GM18519 (cell line): ENCODE measurements at regions not wholly inside any gene's neighbourhood (a gene's known extent, or its start where the extent isn't known, plus 50 kb on each side); places are given as distances from the start of the nearest gene placed in this dataset.
"Not testable (repeated sequence)": the region's sequence is repeated elsewhere in the genome, so short reads cannot be mapped to it uniquely, and the experiment has no call there.

ENCODE experiments used
- ATAC-seq: cut with Tn5 transposase; IDR thresholded peaks from one replicate; pipeline ENCODE4 v1.9.1; 2021; ENCODE audit warnings: mild to moderate bottlenecking, moderate library complexity; ENCODE audit not compliant: unreplicated experiment, low FRiP score

DNA sequence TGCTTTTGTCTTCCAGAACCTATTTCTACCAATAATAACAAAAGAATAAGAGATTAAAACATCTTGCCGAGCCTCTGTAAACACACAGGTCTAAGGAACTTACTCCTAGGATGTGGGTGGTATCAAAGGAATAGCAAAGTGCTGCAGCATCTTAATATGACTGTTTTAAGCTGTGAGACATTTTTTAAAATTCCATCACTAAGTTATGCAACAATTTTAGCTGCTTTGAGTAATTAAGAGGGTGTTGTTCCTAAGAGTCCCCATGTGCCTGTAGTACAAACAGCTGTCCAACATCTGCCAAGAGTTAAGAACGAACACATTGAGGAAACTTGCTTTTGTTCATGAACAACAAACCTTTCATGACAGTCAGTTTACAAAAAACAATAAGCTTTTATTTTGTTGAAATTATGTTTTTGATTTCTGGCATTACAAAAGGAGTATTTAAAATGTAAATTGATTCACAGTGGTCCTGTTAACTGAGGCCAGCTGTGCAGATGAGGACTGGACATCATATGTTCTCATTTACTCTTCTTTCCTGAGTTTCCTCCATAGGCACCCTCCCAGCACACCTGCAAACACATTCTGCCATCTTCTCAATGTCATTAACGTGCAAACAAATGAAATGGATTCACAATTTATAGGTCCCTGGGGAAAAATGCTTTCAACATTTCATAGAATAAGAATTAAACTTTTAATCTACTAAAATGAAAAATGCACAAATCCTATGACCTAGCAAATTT is 337.3 kb upstream of the ARHGEF26 start:
- ATAC-seq, result no peak

DNA sequence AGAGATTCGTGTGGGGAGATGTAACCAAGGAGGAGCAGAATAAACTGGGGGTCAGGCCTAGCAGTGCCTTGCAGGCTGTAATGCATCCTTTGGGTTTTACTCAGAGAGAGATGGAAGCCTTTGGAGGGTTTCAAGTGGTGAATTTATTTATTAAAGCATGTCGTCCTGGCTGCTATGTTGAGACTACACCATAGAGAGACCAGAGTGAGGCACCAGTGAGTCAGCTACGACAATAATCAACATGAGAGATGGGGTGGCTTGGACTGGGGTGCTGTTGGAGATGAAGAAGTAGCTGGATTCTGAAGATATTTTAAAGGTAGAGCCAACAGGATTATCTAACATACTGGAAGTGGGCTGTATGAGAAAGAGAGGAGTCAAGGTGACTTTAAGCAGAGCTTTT is 335.3 kb upstream of the ARHGEF26 start:
- ATAC-seq, result no peak

DNA sequence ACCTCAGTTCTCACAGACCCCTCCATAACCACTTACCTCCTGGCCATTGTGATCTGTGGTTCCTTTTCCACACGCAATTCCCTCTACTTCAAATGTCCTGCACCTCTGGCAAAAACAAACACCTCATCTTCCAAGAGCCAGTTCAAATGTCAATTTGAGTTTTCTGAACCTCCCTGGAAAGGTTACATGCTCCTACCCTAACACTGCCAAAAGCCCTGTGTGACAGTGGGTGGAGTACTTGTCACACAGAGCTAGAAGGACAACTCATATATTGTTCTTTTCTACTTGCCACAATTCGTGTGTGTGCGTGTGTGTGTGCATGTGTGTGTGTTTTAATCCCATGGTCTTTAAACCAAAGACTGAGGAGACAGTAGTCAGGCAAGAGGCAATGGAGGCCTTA is 331.8 kb upstream of the ARHGEF26 start:
- ATAC-seq, result no peak

DNA sequence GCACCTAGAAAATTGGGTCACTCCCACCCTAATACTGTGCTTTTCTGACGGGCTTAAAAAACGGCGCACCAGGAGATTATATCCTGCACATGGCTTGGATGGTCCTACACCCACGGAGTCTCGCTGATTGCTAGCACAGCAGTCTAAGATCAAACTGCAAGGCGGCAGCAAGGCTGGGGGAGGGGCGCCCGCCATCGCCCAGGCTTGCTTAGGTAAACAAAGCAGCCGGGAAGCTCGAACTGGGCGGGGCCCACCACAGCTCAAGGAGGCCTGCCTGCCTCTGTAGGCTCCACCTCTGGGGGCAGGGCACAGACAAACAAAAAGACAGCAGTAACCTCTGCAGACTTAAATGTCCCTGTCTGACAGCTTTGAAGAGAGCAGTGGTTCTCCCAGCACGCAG is 324.1 kb upstream of the ARHGEF26 start:
- ATAC-seq, result not testable (repeated sequence)

DNA sequence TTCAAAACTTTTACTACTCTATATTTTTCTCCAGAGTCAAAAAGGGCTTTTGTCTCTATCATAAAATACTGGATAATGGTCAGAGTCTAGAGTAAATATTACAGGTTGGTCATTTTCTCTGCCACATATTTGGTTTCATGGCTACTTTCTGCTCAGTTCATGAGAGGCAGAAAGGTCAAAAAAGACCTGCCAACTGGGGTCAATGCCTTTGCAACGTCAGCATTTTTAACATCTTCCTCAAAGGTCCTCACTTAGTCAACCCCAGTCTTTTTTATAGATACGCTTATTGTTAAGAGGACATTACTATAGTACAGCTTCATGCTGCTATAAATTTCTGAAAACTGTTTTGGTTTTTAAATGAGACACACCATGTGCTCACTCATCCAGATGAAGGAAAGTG is 312.1 kb upstream of the ARHGEF26 start:
- ATAC-seq, result no peak

DNA sequence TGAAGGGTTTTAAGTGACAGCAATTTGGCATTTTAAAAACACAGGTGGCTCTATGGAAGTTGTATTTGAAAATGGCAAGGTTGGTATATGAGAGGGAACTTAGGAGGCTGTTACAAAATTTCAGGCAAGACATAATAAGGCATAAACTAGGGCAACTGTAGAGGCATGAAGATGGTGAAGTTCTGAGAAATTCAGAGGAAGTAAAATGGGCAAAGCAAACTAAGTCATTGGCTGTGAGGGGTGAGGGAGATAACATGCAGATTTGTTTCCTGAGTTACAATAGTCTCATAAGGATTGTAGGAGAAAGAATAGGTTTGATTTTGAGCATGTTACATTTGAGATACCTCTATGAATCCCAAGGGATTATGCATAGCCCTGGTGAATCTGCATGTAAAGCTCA is 302.9 kb upstream of the ARHGEF26 start:
- no peak for ATAC-seq

DNA sequence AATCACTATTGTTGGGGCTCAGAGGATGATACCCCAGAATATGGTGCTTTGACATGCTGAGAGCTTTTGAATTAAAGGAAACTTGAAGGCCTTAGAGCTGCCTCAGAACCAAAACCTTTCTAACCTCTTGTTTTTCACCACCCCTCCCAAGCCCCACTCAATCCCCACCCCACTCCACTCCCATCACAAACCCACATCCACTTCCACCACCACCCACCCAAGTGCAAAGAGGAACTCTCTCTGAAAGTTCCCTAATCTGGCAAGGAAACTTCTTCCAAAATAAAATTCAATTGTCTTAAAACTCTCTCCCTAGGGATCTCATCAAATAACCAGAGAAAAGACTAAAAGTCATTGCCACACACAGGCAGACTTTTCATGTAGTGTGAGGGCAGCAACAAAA is 301.2 kb upstream of the ARHGEF26 start:
- ATAC-seq, result no peak

DNA sequence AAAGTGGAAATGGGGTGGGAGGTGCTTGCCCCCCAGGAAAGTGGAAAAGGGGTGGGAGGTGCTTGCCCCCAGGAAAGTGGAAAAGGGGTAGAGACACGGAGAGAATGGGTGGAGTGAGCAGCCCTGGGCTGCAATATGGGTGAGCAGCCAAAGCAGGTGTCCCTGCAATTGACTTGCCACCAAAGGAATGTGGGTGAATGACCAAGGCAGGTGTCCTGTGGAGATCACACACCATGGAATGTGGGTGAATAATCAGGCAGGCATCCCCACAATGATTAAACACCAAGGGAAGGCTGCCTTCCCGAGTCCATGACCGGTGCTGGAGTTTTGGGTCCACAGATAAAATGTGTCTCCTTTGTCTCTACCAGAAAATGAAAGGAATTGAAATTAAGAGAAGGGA is 292.8 kb upstream of the ARHGEF26 start:
- ATAC-seq, result not testable (repeated sequence)

DNA sequence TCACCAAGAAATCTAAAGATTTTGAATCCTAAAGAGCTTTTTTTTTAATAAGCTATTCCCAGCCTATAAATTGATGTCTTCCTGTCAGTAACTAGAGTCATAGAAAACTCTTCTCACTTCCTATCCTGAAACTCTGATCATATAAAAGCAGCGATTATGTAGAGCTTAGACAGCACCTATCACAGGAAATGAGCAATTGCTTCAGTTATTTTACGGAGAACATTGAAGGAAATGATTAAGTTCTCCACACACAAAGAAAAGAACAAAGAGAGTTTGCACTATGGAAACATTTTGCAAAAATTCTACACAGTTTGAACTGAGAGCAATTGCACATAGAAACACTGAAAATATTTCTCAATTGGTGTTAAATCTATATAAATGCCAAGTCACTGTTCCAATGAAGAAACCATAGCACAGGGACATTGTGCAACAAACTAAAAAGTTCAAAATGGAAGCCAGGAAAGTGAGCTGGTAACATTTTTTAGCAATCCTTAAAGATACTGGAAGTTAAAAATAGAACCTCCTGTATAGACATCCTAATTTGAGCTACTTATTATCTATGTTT is 291.5 kb upstream of the ARHGEF26 start:
- ATAC-seq, result no peak

DNA sequence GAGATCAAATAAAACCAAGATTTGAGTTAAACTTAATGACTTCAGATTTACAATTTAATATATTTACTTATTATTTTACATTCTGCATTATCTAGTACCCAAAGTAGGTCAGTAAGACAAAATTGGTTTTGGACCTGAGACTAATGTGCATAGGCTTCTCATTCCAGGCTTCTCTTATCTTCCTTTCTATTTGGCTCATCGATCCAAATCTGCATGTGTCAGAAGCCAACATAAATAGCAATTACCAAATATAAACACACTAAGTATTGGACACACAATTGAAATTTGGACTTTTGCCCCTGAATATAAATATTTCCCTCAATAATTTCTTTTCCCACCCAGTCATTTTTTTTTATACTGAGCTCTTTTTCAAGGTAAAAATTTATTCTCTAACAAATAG is 290.6 kb upstream of the ARHGEF26 start:
- ATAC-seq, result no peak

DNA sequence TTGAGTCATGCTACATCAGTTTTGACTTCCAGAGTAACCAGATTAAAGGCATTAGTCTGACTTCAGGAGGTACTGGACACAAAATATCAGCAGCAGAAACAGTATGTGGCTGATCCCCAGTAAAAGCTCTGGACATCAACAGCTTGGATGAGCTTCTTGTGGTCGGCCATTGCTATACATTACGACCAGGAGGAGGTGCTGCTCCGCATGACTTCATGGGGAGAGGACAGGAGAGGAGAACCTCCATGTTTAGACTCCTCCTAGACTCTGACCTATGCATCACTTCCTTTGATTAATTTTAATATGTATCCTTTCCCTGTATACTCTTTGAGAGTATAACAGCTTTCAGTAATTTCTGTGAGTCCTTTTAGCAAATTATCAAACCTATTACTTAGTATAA is 285.6 kb upstream of the ARHGEF26 start:
- ATAC-seq, result no peak

DNA sequence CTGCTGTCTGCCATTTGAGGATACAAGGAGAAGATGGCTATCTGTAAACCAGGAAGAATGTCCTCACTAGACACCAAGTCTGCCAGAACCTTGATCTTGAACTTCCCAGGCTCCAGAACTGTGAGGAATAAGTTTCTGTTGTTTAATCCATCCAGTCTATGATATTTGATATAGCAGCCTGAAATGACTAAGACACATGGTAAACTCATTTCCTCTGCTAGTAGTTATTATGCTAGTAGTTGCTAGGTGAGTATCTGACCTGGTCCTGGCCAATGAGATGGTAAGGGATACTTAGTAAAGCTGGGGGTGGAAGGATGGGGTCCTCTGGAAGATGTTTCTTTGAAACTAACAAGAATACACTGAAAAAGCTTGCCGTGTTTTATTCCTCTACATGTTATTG is 280.7 kb upstream of the ARHGEF26 start:
- no peak for ATAC-seq

DNA sequence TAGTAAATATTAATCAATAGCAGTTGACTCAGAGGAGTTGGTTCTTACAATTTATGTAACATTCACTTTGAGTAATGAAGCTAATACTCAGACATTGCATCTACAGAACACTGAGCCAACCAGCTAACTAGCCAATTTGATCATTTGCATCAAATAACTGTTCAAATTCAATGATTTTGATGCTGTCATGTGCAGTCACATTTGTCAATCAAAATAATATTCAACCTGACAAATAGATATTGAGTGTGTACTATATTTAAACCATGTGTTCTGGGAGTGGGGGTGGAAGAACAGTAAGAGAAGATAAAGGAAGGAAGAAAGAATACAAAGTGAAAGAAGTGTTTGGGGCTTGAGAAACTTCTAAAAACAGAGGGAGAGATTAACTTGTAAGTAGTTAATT is 277.2 kb upstream of the ARHGEF26 start:
- no peak for ATAC-seq

DNA sequence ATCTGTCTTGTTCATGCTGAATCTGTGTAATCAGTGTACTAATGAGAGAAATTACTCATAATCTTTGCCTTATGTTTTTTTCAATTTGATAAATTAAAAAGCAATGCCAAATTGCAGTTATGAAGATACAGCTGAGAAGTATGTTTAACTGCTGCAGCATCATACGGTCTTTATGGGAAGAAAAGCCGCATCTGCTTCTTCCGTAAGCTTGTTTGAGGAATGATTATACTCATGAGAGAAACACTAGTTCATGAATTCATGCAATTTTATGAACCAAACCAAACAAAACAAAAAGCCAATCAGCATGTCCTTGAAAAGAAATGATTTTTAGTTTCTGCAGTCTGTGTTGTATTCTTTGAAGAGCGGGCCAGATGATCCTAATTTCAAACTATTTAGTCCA is 275.9 kb upstream of the ARHGEF26 start:
- ATAC-seq, result no peak

DNA sequence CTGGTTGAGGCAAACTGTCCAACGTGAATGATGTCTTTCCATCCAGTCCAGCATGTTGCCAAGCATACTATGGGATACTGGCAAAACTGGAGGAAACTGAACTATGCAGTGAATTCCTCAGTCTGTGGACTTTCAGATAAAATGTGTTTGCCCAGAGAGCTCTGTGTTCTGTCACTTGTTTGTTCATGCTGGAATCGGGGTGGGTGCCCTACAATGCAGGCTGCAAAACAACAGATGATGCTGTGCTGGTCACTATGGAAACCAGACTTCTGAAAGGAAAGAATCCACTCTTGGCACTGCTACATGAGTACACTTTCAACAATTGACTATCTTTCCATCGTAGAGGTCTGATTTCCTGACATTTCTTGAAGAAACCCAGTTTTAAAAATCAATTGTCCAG is 272.5 kb upstream of the ARHGEF26 start:
- no peak for ATAC-seq

DNA sequence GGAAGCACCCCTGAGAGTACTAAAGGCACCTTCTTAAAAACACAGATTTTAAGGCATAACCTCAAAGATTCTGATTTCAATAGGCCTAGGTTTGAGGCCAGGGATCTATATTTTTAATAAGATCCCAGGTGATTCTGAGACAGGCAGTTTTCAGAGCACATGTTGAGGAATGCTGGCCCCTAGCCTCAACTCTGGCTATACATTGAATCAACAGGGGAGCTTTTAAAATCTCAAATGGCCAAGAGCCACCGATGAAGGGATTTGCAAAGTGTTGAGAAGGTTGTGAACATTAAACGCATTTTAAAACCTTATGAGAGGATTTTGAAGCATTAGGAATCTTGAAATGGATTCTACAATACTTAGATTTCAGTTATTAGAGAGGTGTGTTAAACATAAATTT is 268.8 kb upstream of the ARHGEF26 start:
- ATAC-seq, result no peak

DNA sequence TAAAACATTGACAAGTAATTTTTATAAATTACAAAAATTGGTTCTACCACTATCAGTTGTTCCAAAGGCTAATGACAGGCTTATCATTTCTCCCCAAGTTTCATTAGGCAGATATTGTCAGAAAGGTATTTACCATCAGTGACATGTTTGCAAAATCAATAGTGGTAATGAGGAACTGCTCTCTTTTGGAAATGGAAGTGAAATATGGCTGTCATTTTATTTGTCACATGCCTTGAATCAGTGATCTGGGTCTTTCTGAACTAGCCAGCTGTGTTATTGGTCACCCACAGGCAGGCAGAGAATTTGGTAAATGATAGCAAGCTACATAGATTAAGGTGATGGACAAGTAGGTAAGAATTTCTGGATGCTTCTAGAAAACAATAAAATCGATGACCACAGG is 268.0 kb upstream of the ARHGEF26 start:
- no peak for ATAC-seq

DNA sequence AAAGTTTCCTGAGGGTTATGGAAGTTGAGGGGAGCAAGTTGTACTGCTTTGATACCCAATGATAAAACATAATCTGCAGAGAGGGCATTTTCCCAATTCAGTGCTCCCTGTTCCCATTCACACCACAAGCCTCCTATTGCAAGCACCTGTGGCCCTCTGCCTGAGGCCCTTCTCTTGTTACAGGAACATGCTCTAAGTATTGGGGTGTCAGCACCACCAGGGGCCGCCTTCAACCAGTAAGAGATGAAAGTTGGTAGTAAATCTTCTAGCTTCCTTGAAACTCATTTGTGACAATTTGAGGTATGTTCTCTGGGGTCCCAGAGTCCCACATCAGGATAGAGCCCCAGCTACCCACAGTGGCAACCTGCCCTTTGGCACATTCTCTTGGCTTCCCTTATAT is 265.4 kb upstream of the ARHGEF26 start:
- ATAC-seq, result no peak

DNA sequence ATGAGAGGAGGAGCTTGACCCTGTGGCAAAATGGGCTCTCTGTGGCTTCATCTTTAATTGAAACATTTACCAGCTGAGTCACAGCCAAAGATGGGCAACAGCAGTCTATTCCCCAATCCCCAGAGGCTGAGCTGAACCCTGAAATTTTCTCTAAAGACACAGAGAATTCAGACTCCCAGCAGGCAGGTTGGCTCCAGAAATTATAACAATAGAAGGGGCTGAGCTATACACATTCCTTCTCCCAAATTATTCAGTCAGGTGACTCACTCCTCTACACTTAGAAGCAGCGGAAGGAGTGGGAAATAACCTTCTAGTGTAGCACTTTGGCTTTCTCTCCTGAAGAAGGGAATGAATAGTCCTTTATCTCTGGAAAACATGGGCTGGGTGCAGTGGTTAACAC is 264.3 kb upstream of the ARHGEF26 start:
- no peak for ATAC-seq

DNA sequence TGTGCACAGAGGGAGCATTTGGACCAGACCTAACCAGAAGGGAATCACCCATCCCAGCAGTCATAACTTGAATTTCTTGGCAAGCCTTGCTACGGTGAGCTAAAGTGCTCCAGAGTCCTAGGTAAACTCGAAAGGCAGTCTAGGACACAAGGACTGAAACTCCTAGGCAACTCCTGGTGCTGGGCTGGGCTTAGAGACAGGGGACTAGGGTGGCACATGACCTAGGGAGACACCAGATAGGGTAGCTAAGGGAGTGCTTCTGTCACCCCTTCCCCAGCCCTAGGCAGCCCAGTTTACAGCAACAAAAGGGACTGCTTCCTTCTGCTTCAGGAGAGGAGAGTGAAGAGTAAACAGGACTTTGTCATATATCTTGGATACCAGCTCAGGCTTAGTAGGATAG is 256.4 kb upstream of the ARHGEF26 start:
- ATAC-seq, result no peak

DNA sequence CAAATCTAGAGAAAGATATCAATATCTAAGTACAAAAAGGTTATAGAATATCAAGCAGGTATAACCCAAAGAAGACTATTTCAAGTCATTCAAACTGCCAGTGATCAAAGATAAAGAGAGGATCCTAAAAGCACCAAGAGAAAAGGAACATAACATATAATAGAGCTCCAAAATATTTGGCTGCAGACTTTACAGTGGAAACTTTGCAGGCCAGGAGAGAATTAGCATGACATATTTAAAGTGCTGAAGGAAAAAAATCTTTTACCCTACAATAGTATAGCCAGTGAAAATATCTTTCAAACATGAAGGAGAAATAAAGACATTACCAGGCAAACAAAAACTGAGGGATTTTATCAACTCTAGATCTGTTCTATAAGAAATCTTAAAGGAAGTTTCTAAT is 254.3 kb upstream of the ARHGEF26 start:
- ATAC-seq, result no peak

DNA sequence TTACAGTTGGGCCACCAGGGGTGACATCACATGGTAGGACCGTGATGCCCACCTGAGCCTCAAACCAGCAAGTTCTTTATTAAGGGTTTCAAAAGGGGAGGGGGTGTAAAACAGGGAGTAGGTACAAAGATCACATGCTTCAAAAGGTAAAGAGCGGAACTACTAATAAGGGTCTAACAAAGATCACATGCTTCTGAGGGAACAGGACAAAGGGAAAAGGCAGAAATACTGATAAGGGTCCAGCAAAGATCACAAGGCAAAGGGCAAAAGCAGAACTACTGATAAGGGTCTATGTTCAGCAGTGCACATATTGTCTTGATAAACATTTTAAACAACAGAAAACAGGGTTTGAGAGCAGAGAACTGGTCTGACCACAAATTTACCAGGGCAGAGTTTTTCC is 246.8 kb upstream of the ARHGEF26 start:
- not testable (repeated sequence) for ATAC-seq

DNA sequence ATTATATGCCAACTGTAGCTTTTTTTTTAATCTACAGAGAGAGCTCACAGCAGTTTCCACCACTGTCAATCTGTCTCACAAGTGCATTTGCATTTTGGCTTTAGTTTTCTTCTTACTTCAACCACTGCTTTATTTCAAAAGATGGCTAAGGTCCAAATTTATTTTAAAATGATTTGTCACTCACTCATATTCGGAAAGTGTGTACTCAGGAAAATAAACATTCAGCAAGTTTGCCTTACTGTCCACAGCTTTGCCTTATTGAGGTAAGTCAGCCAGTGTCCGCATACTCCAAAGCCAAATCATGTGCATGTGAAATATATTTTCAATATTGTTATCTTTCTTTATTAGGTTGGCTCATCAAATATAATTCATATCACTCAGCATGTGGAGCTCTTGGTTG is 240.7 kb upstream of the ARHGEF26 start:
- ATAC-seq, result no peak
